Caco-2 (cell line): ENCODE measurements at regions not wholly inside any gene's neighbourhood (a gene's known extent, or its start where the extent isn't known, plus 50 kb on each side); places are given as distances from the start of the nearest gene placed in this dataset.

Experiments used
- BruUV-seq: library from RNA; stranded (reverse); fragments of 400-500 nt; replicated peaks from 2 replicates; lab custom pipeline; 2021; lab: Mats Ljungman, UMichigan
- CTCF ChIA-PET: fragments of 300-600 bp; sonication (Branson Sonifier 250); formaldehyde crosslinking; loops from one replicate; lab custom pipeline; 2022; ENCODE audit warnings: antibody characterized with exemption; lab: Charles Lee
- POLR2A ChIA-PET: fragments of 300-600 bp; sonication (Branson Sonifier 250); formaldehyde crosslinking; loops from one replicate; lab custom pipeline; 2022; ENCODE audit warnings: antibody characterized with exemption; lab: Charles Lee
- DNase-seq, 2 experiments: peaks; one replicate each; pipeline versions ENCODE4 v3.0.0 to v3.0.0-alpha.2; 2020 to 2022
- H3K27me3 ChIP-seq: replicated peaks from 2 replicates; pipeline ENCODE4 v1.6.0; 2011; ENCODE audit warnings: low read length; ENCODE audit not compliant: control insufficient read depth, insufficient read depth
- H3K36me3 ChIP-seq: 2 replicates; pipeline ENCODE4 v1.5.1; 2011; ENCODE audit warnings: low read length; ENCODE audit not compliant: control insufficient read depth, insufficient read depth
- H3K4me1 ChIP-seq: fragments of 250-450 bp; sonication (Bioruptor Pico); 2 replicates; pipeline ENCODE4 v1.5.1; 2020; ENCODE audit warnings: mild to moderate bottlenecking
- H3K4me3 ChIP-seq: 2 replicates; pipeline ENCODE4 v1.5.1; 2011; ENCODE audit warnings: low read depth, mild to moderate bottlenecking, control low read depth, low read length
- H3K9me3 ChIP-seq: fragments of 250-450 bp; sonication (Bioruptor Pico); 2 replicates; pipeline ENCODE4 v1.5.1; 2020; ENCODE audit warnings: mild to moderate bottlenecking, moderate library complexity
- H3K27ac Mint-ChIP-seq: one replicate; pipeline ENCODE4 v1.8.0; 2022; ENCODE audit warnings: mixed read lengths; ENCODE audit not compliant: unreplicated experiment
- H3K27me3 Mint-ChIP-seq: one replicate; pipeline ENCODE4 v1.8.0; 2022; ENCODE audit warnings: mixed read lengths; ENCODE audit not compliant: insufficient read depth, unreplicated experiment
- H3K36me3 Mint-ChIP-seq: one replicate; pipeline ENCODE4 v1.8.0; 2022; ENCODE audit warnings: mild to moderate bottlenecking, mixed read lengths; ENCODE audit not compliant: insufficient read depth, unreplicated experiment
- H3K4me1 Mint-ChIP-seq: one replicate; pipeline ENCODE4 v1.8.0; 2022; ENCODE audit warnings: low read depth, mixed read lengths; ENCODE audit not compliant: unreplicated experiment
- H3K4me3 Mint-ChIP-seq: one replicate; pipeline ENCODE4 v1.8.0; 2022; ENCODE audit warnings: mild to moderate bottlenecking, moderate library complexity, mixed read lengths; ENCODE audit not compliant: unreplicated experiment
- H3K9me3 Mint-ChIP-seq: one replicate; pipeline ENCODE4 v1.8.0; 2022; ENCODE audit warnings: mixed read lengths; ENCODE audit not compliant: unreplicated experiment
- intact Hi-C: fragments of 100-400 bp; cut with micrococcal nuclease; formaldehyde crosslinking; loops from one replicate; pipeline ENCODE4 v1.10.0; 2022; ENCODE audit not compliant: unreplicated experiment
- TF ChIP-seq, protein P1 (sequence below), 2 experiments: fragments of 200-600 bp in 1 of 2; IDR thresholded peaks; 1 replicate in 1 of 2; 2 replicates in 1 of 2; pipeline versions ENCODE4 v1.5.1 to v1.8.0; 2011 to 2022; ENCODE audit warnings: antibody characterized with exemption in 1 of 2, control low read depth in 1 of 2, inconsistent platforms in 1 of 2, low read depth in 1 of 2, low read length in 1 of 2, mild to moderate bottlenecking in 1 of 2, moderate library complexity in 1 of 2; ENCODE audit not compliant: insufficient read depth in 1 of 2, severe bottlenecking in 1 of 2, unreplicated experiment in 1 of 2

DNA sequence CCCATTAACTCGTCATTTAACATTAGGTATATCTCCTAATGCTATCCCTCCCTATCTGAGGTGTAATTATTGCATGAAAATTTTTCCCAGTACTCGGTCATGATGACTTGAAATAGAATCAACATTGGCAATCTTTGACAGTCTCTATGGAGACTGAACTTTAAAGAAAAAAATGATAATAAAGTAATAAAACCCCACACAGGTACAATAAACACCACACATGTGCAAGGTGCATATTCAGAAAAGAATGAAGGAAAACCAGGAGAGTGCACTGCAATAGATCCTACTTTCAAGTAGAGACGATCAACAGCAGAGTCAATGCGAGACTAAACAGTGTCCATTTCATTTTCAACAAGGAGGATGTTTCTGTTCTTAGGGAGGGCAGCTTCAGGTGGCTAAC is 1253.8 kb upstream of the TMEM132C start:
- Mint-ChIP-seq H3K4me3 (no peak overlapping the region), H3K36me3 (no peaks in the 10 kb centered on the region), H3K4me1 (no peaks in the 10 kb centered on the region), H3K27me3 (no peaks in the 10 kb centered on the region), H3K27ac (no peak overlapping the region), H3K9me3 (no peaks in the 10 kb centered on the region)
- no peak for DNase-seq
- no peaks in the 10 kb centered on the region for H3K36me3 ChIP-seq
- H3K4me1 ChIP-seq = no peaks in the 10 kb centered on the region
- no peak overlapping the region for H3K4me3 ChIP-seq
- no peaks in the 10 kb centered on the region for H3K27me3 ChIP-seq
- ChIA-PET POLR2A (no interaction called here), CTCF (no interaction called here)
- intact Hi-C loops = no loop called here
- H3K9me3 ChIP-seq = no peaks in the 10 kb centered on the region
- TF ChIP-seq, protein P1, sequence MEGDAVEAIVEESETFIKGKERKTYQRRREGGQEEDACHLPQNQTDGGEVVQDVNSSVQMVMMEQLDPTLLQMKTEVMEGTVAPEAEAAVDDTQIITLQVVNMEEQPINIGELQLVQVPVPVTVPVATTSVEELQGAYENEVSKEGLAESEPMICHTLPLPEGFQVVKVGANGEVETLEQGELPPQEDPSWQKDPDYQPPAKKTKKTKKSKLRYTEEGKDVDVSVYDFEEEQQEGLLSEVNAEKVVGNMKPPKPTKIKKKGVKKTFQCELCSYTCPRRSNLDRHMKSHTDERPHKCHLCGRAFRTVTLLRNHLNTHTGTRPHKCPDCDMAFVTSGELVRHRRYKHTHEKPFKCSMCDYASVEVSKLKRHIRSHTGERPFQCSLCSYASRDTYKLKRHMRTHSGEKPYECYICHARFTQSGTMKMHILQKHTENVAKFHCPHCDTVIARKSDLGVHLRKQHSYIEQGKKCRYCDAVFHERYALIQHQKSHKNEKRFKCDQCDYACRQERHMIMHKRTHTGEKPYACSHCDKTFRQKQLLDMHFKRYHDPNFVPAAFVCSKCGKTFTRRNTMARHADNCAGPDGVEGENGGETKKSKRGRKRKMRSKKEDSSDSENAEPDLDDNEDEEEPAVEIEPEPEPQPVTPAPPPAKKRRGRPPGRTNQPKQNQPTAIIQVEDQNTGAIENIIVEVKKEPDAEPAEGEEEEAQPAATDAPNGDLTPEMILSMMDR (IDR thresholded peaks at IDR 0.05; ENCODE audit: insufficient read depth in 1 of 2, low read depth in 1 of 2, low read length in 1 of 2, severe bottlenecking in 1 of 2, unreplicated experiment in 1 of 2) = no peak
- BruUV-seq = no TSS peak

DNA sequence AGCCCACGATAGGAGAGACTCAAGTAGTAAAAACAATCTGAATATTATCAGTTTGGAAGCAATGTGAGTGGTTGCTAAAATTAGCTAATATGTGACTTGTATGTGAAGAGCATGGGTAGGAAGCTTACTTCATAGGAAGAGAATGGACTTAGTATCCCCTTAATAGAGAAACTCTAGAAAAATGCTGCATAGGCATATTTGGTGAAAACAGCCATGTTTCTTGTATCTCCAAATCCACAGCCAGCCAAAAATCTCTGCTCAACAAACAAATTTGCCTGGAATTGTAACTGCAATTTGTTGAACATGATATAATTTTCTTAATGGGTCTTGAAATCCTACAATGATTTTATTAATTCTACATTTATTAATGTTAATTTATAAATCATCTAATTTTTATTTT is 1252.9 kb upstream of the TMEM132C start:
- H3K27me3 ChIP-seq = no peaks in the 10 kb centered on the region
- intact Hi-C loops = no loop called here
- DNase-seq = no peak
- H3K36me3 Mint-ChIP-seq = no peaks in the 10 kb centered on the region
- no peaks in the 10 kb centered on the region for H3K27me3 Mint-ChIP-seq
- H3K9me3 Mint-ChIP-seq = no peaks in the 10 kb centered on the region
- ChIA-PET POLR2A (no interaction called here), CTCF (no interaction called here)
- H3K4me1 ChIP-seq = no peaks in the 10 kb centered on the region
- TF ChIP-seq, protein P1 (IDR thresholded peaks at IDR 0.05; ENCODE audit: insufficient read depth in 1 of 2, low read depth in 1 of 2, low read length in 1 of 2, severe bottlenecking in 1 of 2, unreplicated experiment in 1 of 2) = no peak
- H3K36me3 ChIP-seq = no peaks in the 10 kb centered on the region
- no peak overlapping the region for H3K27ac Mint-ChIP-seq
- no peaks in the 10 kb centered on the region for H3K9me3 ChIP-seq
- no TSS peak for BruUV-seq
- H3K4me3 ChIP-seq = no peak overlapping the region
- no peaks in the 10 kb centered on the region for H3K4me1 Mint-ChIP-seq
- no peak overlapping the region for H3K4me3 Mint-ChIP-seq

DNA sequence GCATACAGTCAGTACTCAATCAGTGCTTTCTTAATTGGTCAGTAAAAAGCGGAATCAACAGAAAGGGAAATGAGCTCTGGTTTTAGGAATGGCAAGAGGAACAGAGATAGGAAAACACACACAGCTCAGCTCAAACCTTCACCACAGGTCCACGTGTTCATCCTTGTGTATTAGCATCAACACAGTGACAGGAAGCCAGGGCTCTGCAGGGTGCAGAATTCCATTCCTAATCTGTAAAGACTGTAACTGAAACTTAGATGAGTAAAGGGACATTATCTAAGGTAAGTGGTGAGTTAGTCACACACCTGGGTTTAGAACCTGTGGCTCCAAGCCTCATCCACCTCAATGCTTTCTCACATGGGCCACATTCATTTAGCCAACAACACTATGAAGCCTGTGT is 1242.2 kb upstream of the TMEM132C start:
- Mint-ChIP-seq H3K27me3 (no peaks in the 10 kb centered on the region), H3K27ac (no peak overlapping the region), H3K9me3 (no peaks in the 10 kb centered on the region), H3K36me3 (no peaks in the 10 kb centered on the region), H3K4me1 (no peaks in the 10 kb centered on the region), H3K4me3 (no peak overlapping the region)
- Histone ChIP-seq H3K4me1 (no peaks in the 10 kb centered on the region), H3K36me3 (no peaks in the 10 kb centered on the region), H3K27me3 (no peaks in the 10 kb centered on the region), H3K9me3 (no peaks in the 10 kb centered on the region), H3K4me3 (no peak overlapping the region)
- intact Hi-C loops = no loop called here
- TF ChIP-seq, protein P1 (IDR thresholded peaks at IDR 0.05; ENCODE audit: insufficient read depth in 1 of 2, low read depth in 1 of 2, low read length in 1 of 2, severe bottlenecking in 1 of 2, unreplicated experiment in 1 of 2) = no peak
- no TSS peak for BruUV-seq
- ChIA-PET CTCF (no interaction called here), POLR2A (no interaction called here)
- DNase-seq = no peak
